SK-N-MC (cell line): ENCODE measurements at regions not wholly inside any gene's neighbourhood (a gene's known extent, or its start where the extent isn't known, plus 50 kb on each side); places are given as distances from the start of the nearest gene placed in this dataset.

ENCODE experiments used
- EZH2 ChIP-seq: fragments of 200-600 bp; sonication (generic); IDR thresholded peaks from one replicate; pipeline ENCODE4 v1.6.1; 2017; ENCODE audit warnings: antibody characterized with exemption
- POLR2AphosphoS5 ChIP-seq: IDR thresholded peaks from 2 replicates; pipeline ENCODE4 v1.6.1; 2012; ENCODE audit warnings: mild to moderate bottlenecking, low read depth, low read length, borderline replicate concordance

DNA sequence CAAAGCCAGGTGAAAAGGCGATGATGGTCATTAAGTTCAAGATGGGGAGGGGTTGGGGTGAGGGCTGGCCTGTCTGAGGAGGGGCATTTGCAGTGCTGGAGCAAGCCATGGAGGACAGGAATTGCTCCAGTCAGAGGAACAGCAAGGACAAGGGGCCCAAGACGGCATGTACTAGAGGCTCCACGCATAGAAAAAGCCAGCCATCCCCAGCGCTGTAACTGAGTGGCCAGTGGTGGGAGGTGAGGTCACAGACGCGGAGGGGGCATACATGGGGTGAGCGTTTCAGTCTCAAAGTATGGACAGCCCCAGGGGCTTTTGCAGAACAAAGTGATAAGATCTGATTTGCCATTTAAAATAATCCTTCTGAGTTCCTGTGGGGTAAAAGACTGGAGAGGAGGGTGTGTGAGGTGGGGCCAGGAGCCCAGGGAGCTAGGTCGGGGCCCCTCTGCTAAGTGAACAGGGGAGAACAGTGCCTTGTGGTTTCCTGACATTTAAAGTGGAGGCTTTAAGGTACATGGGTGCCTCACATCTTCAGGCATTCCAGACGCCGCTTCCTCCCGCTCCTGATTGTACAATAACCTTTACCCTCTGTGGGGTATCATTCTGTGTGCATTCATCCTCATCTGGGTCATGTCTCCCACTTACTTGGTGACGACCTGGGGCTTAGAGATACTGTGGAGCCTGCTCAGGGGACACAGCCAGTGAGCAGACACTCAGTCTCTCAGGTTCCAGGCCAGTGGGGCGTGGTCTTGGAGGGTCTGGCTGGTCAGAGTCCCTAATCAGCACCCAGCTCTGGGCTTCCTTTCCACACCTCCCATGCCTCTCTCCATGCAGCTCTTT is 105.6 kb upstream of the GPR26 start:
- TF ChIP-seq EZH2 (no peak), POLR2AphosphoS5 (no peak)
